Left forelimb (tissue), 1 donor: ENCODE measurements at regions not wholly inside any gene's neighbourhood (a gene's known extent, or its start where the extent isn't known, plus 50 kb on each side); places are given as distances from the start of the nearest gene placed in this dataset.
"Not testable (repeated sequence)": the region's sequence is repeated elsewhere in the genome, so short reads cannot be mapped to it uniquely, and the experiment has no call there.

ENCODE experiments used
- DNase-seq: peaks from one replicate; pipeline ENCODE4 v3.0.0-alpha.2; 2018; ENCODE audit warnings: low spot score

DNA sequence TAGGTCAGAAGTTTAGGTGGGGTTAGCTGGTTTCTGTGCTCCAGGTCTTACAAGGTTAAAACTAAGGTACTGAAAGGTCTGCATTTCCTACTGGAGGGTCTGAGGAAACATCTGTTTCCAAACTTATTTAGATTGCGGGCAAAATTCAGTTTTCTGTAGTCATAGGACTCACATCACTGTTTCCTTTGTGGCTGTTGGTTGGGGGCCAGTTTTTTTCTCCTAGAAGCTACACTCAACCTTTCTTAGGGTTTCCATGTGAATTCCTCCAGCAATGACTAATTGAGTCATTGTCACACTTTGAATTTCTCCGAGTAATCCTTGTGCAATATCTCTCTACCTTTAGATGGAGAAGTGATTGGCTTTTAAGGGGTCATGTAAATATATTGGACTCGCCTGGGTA lies 773.4 kb upstream of the SLITRK1 start:
- no peak for DNase-seq

DNA sequence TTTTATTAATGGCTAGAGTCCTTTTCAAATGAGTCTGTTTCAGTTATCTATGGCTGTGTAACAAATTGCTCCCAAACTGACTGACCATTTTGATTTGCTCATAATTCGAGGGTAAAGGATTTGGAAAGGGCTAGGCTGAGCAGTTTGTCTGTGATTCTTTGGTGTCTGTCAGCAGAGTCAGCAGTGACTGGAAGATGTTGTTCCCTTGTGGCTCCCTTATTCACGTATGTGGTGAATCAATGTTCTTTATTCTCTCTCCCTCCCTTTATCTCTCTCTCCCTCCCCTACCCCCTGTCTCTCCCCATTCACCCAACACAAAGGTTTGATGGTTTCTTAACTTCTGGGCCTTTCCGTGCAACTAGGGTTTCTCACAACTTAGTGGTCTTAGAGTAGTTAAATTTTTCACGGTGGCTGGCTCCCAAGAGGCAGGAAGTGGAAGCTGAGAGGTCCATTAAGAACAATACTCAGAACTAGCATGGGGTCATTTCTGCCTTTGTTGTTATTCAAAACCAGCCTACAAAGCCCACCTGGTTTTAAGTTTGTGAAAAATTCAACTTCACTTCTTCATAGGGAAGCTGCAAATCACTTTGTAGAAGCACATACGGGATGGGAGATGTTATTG lies 772.5 kb upstream of the SLITRK1 start:
- DNase-seq: no peak

DNA sequence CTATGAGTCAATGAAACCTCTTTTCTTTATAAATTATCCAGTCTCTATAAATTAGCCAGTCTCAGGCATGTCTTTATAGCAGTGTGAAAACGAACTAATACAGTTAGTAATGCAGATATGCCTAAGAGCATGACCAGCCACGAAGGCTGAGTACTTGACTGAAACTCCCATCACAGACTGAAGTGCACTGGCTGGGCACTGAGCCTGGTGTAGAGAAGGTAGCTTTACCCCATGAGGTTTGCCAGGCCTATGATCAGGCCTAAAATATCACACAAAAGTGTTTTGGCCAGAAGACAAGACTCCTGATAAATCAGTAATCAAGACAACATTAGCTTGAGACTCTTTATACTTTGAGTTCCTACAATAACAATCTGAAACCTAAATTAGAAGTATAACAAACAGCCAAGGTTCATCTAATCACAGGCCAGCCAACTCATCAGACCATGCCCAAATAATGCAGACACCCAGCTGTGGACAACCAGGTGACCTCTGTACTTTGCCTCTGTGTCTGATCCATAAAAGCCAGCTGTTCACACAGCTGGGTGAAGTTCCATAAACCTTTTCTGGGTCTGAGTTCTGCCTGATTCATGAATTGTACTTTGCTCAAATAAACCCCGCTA lies 771.8 kb upstream of the SLITRK1 start:
- no peak for DNase-seq

DNA sequence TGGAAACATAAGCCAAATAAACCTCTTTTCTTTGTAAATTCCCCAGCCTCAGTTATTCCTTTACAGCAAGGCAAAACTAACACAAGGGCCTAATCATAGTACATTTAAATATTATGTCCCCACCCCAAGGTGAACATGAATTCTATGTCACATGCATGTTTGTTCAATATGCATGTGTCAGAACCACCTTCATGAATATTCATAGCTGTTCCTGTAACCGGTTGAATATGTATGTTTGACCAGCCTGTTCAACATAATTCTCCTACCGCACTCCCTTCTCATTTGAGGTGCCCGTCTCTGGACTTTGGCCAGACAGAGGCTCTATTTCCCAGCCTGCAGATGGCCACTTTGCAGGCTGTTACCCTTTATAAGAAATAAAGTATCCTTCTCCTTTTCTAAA lies 769.4 kb upstream of the SLITRK1 start:
- DNase-seq: no peak

DNA sequence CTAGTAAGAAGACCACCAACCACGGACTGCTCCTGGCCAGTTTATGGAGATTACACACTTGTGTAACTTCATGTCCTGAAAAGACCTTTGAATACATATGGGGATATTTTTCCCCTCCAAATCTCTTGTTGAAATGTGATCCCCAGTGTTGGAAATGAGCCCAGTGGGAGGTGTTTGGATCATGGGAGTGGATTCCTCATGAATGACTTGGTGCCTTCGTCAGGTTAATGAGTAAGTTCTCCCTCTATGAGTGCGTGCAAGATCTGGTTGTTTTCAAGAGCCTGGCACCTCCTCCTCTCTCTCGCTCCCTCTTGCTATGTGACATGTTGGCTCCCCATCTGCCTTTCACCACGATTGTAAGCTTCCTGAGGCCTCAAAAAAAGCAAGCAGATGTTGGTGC lies 769.0 kb upstream of the SLITRK1 start:
- no peak for DNase-seq

DNA sequence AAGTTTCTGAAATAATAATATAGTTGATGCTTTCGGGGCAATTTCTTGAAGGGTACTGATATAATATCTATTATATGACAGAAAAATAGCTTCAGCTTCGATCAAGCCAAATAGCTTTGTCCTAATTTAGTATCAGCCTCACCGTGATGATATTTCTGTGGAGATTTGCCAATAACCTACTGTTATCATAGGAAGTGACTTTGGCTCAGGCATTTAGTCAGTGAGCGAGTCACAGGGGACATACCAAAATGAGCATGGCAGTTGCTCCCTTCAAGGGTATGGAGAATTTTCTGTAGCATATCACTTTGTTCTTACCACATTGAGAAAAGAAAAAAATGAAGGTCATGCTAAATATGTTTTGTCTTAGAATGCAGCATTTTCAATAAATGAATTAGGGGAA lies 767.6 kb upstream of the SLITRK1 start:
- DNase-seq: no peak

DNA sequence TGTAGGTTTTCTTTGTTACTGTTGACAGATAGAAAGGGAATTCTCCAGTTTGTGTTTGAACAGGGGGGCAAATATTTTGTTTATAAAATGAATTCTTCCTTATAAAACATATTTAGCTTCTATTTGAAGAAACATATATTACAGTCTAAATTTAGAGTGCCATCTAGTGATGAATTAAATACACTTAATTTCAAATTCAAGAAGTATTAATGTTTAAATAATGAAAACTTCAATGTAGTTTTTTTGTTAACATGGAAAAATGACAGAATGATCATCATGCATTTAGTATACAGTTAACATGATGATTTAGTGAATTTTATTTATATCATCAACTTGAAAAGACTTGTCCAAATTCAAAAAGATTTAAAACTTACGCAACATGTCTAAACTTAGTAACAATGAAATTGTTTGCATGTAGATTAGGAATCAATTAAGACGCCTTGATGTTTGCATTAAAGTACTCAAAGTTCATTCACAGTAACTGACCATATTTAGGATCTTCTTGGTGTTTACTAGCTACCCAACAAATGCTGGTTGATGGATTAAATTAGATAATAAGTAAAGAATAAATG lies 765.9 kb upstream of the SLITRK1 start:
- no peak for DNase-seq

DNA sequence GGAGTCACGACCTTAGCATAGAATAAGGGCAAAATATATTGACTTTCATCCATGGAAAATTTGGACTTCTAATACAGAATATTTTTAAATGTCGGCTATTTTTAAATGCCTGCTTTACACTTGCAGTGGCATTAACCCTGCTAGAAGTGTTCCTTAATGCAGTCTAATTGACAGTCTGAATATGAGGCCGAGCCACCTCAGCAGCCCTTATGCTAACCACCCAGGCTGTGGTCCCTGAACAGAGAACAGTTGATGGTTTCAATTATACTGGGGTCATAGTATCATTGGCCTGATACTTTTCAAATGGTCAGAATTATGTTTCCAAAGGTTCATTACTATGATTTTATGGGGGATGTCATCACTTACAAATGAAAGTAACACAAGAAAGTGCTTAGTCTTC lies 764.7 kb upstream of the SLITRK1 start:
- no peak for DNase-seq

DNA sequence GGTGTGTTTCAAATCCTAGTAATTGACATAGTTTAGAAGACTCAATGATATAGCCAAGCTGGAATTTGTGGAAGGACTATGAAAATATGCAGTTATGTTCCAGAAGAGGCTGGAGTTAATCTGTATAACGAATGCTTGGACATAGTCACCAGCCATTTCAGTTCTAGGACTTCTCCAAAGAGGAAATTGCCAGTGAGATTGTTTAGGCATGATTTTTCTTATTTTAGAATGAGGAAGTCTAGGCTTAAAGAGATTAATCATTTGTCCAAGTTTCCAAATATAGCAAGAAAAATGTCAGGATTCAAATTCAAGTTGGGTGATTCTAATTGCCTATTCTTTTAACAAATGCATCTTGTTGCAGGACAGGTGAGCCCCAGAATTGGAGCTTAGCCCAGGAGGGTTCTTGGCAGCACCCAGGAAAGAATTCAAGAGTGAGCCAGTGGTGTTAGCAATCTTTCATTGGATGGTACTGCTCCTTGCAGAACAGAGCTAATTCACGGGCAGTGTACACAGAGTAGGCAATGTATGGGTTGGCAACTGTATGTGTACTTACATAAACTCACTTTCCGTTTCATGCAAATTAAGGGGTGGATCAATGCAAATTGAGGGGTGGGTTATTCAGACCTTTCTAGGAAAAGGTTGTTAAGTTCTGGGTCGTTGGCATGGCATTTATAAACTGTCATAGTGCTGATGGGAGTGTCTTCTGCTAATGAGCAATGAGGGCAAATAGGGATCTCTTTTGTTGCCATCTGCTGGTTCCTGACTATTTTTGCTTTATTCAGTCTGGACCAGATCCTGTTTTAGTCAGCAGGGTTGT lies 763.1 kb upstream of the SLITRK1 start:
- DNase-seq: no peak

DNA sequence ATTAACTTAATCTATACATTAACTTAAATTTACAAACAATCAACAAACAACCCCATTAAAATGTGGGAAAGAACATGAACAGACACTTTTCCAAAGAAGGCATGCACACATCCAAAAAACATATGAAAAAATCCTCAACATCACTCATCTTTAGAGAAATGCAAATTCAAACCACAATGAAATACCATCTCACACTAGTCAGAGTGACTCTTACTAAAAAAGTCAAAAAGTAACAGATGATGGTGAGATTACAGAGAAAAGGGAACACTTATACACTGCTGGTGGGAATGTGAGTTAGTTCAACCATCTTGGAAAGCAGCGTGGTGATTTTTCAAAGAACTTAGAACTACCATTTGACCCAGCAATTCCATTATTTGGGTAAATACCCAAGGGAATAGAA lies 759.2 kb upstream of the SLITRK1 start:
- DNase-seq: no peak

DNA sequence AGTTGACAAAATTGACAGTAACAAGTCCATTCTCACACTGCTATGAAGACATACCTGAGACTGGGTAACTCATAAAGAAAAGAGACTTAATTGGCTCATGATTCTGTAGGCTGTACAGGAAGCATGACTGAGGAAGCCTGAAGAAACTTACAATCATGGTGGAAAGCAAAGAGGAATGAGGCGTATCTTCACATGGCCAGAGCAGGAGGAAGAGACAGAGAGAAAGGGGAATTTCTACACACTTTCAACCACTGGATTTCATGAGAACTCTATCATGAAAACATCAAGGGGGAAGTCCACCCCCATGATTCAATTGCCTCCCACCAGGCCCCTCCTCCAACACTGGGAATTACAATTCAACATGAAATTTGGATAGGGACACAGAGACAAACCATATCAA lies 758.4 kb upstream of the SLITRK1 start:
- DNase-seq: no peak

DNA sequence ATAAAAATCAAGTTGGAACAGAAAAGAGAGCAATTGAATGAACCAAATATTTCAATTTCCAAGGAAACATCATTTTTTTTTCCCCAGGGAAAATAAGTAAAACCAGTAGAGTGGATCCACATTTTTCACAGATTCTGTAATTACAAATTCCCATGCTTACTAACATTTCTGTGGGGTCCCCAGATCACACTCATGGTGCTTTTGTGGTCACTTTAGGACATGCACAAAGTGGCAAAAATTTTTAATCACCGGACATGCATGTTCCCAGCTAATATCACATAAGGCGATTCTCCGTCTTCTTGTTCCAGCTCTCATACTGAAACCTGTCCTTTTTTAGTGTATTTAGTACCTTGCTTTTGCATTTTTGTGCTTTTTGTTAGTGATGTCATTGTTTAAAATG lies 748.2 kb upstream of the SLITRK1 start:
- DNase-seq: no peak

DNA sequence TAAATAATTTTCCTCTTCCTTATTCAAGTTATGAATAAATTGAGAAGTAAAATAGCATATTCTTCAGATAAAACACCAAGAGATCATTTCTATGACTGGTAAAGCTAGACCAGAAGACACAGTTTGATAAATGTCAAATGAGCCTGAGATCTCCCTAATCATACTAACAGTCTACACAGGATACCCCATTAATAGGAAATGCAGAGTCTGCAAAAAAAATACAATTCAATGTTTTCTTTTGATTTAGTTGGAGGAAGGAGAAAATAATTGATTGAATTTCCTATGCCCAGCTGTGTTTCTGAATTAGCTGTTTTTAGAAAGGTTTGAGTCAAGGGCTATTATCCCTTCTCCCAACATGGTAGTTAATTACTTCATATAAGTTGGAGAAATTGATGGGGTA lies 734.6 kb upstream of the SLITRK1 start:
- no peak for DNase-seq

DNA sequence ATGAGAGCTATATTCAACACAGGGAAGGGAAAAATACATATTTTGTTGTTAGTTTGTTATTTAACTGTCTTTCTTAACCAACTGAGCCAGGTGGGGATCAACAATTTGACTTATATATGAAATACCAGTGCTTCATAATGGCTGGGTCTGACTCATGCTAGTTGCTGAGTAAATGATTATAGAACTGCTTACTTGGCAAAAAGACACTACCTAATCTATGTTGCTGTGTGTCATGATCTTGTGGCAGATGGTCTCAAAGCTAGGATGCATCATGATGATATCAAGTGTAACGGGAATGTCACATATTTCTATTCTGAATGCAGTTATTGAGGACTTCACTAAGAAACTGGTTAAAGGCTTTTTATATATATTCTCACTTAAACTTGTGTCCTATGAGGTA lies 727.4 kb upstream of the SLITRK1 start:
- DNase-seq: no peak

DNA sequence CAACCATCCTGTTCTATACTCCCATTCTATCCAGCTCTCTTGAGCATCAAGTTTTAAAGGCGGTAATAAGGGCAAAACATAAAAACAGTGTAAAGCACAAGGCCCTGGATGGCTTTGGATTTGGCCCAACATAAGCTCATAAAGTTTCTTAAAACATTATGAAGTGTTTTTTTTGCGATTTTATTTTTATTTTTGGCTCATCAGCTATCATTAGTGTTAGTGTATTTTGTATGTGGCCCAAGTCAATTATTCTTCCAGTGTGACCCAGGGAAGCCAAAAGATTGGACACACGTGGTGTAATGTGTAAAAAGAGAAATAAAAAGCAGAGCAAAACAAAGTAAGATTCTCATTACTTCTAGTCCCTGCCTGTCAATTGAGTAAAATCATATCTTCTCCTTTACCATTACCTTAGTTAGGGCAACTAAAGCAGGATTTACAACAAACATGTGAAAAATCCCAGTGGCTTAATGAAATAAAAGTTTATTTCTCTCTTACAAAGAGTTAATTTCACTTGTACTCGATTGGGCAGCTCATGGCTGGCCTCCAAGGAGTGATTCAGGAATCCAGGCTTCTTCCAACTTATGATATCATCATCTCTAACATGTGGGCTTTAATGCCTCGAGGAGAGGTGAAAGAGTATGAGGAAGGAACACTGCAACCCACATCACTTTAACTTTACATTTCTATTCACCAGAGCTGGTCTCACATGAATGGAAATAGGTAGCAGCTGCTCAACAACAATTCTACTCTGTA lies 725.2 kb upstream of the SLITRK1 start:
- no peak for DNase-seq

DNA sequence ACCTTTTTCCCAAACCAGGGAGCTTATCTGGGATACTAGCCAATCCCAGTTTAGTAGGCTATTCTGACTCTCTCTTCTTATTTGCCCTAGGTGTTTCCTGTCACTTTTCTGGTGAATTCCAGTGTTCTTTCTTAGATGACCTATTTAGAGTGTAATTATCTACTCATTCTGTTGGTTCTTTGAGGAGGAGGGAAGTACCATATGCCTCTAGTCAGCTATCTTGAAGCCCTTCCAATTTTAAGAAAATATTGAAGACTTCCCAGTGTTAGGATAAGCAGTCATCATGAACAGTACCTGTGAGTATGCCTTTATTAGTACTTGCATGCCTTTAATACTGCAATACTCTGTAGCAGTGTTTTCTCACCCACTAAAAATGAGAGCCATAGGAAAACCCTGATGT lies 724.3 kb upstream of the SLITRK1 start:
- DNase-seq: no peak

DNA sequence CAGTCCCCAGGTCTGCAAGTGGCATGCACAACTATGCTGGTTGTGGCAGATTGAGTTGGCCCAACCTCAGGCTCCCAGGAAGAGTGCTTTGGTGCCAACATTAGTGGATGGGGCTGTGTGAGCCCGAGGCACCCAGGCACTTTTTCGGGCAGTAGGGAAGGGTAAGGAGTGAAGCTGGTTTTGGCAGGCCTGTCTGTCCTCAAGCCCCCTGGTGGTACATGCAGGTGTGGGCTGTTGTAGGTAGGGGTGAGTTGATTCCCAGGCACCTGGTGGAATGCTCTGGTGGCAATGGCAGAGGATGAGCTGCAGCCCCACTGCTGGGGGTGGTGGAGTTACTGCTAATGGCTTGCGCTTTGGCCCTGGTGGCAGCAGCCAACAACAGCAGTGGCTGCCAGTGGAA lies 723.7 kb upstream of the SLITRK1 start:
- no peak for DNase-seq

DNA sequence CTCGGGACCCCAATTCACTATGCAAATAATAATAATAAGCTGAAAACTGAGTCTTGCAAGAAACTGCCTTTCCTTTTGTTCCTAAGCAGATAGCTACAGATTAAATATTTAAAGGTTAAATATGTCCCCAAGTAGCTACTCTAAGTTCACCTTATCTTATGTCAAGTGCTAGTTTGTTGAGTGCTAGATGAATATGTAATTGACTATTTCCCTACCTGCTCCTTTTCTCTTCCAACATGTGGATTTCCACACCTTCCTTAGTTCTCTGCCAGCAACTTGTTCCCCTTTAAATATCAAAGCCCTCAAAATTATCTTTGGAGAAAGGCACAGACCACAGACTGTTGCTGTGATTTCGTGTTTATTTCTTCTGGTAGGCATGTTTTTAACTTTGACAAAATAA lies 709.2 kb upstream of the SLITRK1 start:
- DNase-seq: no peak

DNA sequence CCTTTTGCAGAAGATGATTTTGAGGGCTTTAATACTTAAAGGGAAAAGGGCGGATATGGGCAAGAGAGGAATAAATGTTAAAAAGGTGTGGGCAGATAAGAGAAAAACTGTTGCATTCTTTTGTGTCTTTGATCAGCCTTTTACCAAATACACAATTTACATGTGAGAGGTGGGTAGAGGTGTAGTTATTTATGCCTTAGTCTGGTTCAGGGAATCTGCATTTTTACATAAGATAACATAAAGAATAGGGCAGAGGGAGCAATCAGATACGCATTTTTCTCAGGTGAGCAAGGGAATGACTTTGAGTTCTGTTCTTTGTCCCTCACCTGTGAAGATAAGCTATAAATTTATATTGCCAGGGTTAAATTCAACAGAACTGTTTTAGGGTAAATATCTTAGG lies 708.4 kb upstream of the SLITRK1 start:
- no peak for DNase-seq

DNA sequence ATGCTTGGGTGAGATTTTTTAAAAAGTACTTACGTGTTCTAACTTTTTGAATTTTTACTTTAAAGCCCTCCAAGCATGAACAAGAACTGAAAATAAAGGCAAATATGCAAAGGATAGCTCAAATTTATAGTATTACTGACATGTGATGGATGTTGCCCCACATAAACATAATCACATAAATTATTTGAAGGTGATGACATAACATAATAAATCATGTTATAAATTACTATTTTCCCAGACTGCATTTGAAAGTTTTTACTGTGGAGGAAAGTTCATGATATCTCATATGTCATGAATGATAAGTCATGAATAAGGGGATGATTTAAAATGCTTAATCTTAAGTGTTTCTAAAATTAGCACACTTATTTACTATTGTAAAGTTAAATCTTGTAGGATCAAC lies 705.7 kb upstream of the SLITRK1 start:
- no peak for DNase-seq

DNA sequence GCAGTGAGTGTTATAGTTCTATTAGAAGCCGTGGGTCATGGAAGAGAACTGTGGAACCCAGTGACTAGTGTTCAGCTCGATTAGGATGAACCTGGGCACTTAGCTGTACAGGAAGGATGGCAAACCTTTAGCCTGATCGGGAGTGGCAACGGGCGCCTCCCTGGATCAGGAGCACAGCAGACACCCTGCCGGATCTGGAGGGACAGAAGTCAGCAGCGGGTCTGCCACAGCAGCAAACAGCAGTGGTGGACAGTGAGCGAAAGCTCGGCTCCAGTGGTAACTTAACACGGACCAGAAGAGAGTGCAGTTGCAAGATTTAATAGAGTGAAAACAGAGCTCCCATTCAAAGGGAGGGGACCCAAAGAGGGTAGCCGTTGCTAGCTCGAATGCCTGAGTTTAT lies 697.6 kb upstream of the SLITRK1 start:
- DNase-seq: not testable (repeated sequence)

DNA sequence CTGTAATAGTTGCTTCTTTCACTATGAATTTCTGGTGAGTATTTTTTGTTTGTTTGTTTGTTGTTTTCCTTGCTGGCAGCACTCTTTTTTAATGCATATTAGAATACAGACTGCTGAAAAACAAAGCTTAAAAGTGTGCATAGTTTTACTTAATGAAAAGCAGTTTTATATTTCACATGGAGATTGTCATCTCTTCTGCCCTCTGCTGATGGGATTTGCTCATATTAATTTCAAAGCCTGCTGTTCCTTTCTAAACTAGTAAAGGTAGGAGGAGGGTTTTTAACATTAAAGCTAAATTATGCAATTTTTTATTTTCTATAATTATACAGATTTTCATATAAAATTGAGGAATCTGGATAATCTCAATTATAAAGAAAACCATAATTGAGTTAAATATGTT lies 692.6 kb upstream of the SLITRK1 start:
- no peak for DNase-seq
